ENCODE measurements at regions not wholly inside any gene's neighbourhood (a gene's known extent, or its start where the extent isn't known, plus 50 kb on each side); places are given as distances from the start of the nearest gene placed in this dataset.

DNA sequence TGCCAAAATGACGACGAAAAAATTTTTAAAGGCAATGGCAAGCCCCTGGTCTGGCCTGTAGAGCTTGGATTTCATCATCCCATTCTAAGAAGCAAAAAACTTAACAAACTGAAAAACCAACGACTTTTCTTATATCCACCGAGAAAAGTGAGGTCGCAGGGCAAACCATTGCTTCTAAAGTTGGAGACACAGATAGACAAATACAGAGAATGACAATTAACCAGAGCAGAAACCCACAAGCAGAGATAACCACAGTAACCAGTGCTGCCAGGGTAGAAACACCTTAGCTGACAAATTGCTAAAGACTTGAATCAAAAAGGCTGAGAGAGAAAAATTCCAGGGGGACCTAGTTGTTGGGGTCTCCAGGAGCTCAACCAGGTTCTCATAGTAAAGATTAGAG lies 386.5 kb upstream of the SGO1 start:
- TF ChIP-seq, protein P1, sequence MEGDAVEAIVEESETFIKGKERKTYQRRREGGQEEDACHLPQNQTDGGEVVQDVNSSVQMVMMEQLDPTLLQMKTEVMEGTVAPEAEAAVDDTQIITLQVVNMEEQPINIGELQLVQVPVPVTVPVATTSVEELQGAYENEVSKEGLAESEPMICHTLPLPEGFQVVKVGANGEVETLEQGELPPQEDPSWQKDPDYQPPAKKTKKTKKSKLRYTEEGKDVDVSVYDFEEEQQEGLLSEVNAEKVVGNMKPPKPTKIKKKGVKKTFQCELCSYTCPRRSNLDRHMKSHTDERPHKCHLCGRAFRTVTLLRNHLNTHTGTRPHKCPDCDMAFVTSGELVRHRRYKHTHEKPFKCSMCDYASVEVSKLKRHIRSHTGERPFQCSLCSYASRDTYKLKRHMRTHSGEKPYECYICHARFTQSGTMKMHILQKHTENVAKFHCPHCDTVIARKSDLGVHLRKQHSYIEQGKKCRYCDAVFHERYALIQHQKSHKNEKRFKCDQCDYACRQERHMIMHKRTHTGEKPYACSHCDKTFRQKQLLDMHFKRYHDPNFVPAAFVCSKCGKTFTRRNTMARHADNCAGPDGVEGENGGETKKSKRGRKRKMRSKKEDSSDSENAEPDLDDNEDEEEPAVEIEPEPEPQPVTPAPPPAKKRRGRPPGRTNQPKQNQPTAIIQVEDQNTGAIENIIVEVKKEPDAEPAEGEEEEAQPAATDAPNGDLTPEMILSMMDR (IDR thresholded peaks at IDR 0.05), result no peak
- TF ChIP-seq EZH2 (IDR thresholded peaks at IDR 0.05) (no peak), EZH2phosphoT487 (IDR thresholded peaks at IDR 0.05) (no peak)
